ENCODE measurements at regions not wholly inside any gene's neighbourhood (a gene's known extent, or its start where the extent isn't known, plus 50 kb on each side); places are given as distances from the start of the nearest gene placed in this dataset.

DNA sequence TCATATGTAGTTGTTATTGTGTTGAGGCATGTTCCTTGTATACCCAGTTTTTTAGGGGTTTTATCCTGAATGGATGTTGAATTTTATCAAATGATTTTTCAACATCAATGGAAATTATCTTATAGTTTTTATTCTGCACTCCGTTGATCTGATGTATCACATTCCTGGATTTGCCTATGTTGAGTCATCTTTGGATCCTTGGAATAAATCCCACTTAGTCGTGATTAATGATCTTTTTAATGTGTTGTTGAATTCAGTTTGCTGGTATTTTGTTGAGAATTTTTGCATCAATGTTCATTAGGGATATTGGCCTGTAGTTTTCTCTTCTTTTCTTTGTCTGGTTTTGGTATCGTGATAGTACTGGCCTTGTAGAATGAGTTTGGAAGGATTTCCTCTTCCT is 648.6 kb upstream of the GRM3 start:
- no peak overlapping the region for H2BK5ac ChIP-seq (ENCODE audit: low read depth, low read length)
- no peak overlapping the region for H3K18ac ChIP-seq (ENCODE audit: extremely low read depth, low read length)
- H3K23ac ChIP-seq (ENCODE audit: insufficient read length): no peak overlapping the region
- H4K20me1 ChIP-seq (replicated peaks in 1 of 2; ENCODE audit: control insufficient read depth in 1 of 2, insufficient read depth in 2 of 2, low read length in 2 of 2): no peaks in the 10 kb centered on the region
- H3K4ac ChIP-seq (replicated peaks; ENCODE audit: insufficient read length, low read depth, low read length): no peak overlapping the region
- no peak overlapping the region for H3K27ac ChIP-seq (ENCODE audit: low read depth, low read length)
- H3K36me3 ChIP-seq (ENCODE audit: control insufficient read depth in 2 of 4, insufficient read depth in 4 of 4, low read length in 3 of 4): no peaks in the 10 kb centered on the region
- H2BK20ac ChIP-seq (ENCODE audit: low read length): no peak overlapping the region
- H3K79me1 ChIP-seq (ENCODE audit: low read depth, low read length): no peaks in the 10 kb centered on the region
- WGBS, 2 experiments (ENCODE audit: extremely low coverage in 1 of 2, insufficient coverage in 1 of 2, insufficient read length in 1 of 2, insufficient replicate concordance in 2 of 2, low coverage in 1 of 2, low lambda C conversion rate in 2 of 2, missing lambda C conversion rate in 1 of 2): 81% methylated on average over 3 of the region's 3 CpGs; no CpG with 5 or more reads in 1 of the 2 experiments
- no peak overlapping the region for H3K9ac ChIP-seq (replicated peaks in 1 of 4; ENCODE audit: extremely low read depth in 1 of 4, low read depth in 3 of 4, low read length in 3 of 4)
- H4K8ac ChIP-seq (ENCODE audit: extremely low read depth, insufficient read depth, low read length): no peak overlapping the region
- H3K9me3 ChIP-seq (ENCODE audit: insufficient read depth in 2 of 2, low read depth in 1 of 2, low read length in 1 of 2): no peaks in the 10 kb centered on the region
- H3K23me2 ChIP-seq (ENCODE audit: low read depth, low read length): no peaks in the 10 kb centered on the region
- no peaks in the 10 kb centered on the region for H3K79me2 ChIP-seq (ENCODE audit: control insufficient read depth in 1 of 2, insufficient read depth in 2 of 2, low read length in 2 of 2)
- H3K56ac ChIP-seq (replicated peaks; ENCODE audit: insufficient read length, low read depth, low read length): no peak overlapping the region
- no peak overlapping the region for H4K91ac ChIP-seq (replicated peaks; ENCODE audit: insufficient read length, low read length)
- no peak overlapping the region for H2AFZ ChIP-seq (ENCODE audit: low read length)
- no peak for FAIRE-seq
- CTCF ChIA-PET (ENCODE audit: partially characterized antibody): no interaction called here
- H3K4me1 ChIP-seq (replicated peaks in 1 of 4; ENCODE audit: control insufficient read depth in 3 of 4, insufficient read depth in 4 of 4, low read length in 3 of 4): no peaks in the 10 kb centered on the region
- POLR2A ChIA-PET (ENCODE audit: partially characterized antibody): no interaction called here
- H3K27me3 ChIP-seq (replicated peaks in 1 of 4; ENCODE audit: control insufficient read depth in 3 of 4, extremely low read depth in 1 of 4, insufficient read depth in 3 of 4, low read length in 3 of 4): no peaks in the 10 kb centered on the region
- H2BK12ac ChIP-seq (ENCODE audit: low read depth, low read length): no peak overlapping the region
- H4K5ac ChIP-seq (ENCODE audit: insufficient read length, low read depth, low read length): no peak overlapping the region
- H3K14ac ChIP-seq (ENCODE audit: insufficient read length): no peak overlapping the region
- DNase-seq (ENCODE audit: low read depth in 1 of 2, low spot score in 2 of 2): no peak
- TF ChIP-seq JUND (IDR thresholded peaks at IDR 0.05; ENCODE audit: low read length): no peak
- no peak overlapping the region for H2BK120ac ChIP-seq (replicated peaks; ENCODE audit: low read depth, low read length)
- H2BK15ac ChIP-seq (ENCODE audit: low read length): no peak overlapping the region
- H2AK5ac ChIP-seq (ENCODE audit: low read depth, low read length): no peak overlapping the region
- no peak overlapping the region for H3K4me2 ChIP-seq (ENCODE audit: insufficient read depth in 1 of 2, low read depth in 2 of 2, low read length in 2 of 2)
- H3K4me3 ChIP-seq (ENCODE audit: extremely low read depth in 1 of 4, insufficient read depth in 2 of 4, low read depth in 3 of 4, low read length in 4 of 4): no peak overlapping the region

All from H1 (cell line).